GM04504 (cell line): ENCODE measurements at regions not wholly inside any gene's neighbourhood (a gene's known extent, or its start where the extent isn't known, plus 50 kb on each side); places are given as distances from the start of the nearest gene placed in this dataset.
"Not testable (repeated sequence)": the region's sequence is repeated elsewhere in the genome, so short reads cannot be mapped to it uniquely, and the experiment has no call there.

Experiments
- DNase-seq: peaks from one replicate; pipeline ENCODE4 v3.0.0-alpha.2; 2012; ENCODE audit warnings: low read depth

GRCh38 chr20:59462249-59462648 is 142.1 kb upstream of the PHACTR3 start:
- DNase-seq: no peak

GRCh38 chr20:59463541-59463940 is 140.8 kb upstream of the PHACTR3 start:
- no peak for DNase-seq

DNA sequence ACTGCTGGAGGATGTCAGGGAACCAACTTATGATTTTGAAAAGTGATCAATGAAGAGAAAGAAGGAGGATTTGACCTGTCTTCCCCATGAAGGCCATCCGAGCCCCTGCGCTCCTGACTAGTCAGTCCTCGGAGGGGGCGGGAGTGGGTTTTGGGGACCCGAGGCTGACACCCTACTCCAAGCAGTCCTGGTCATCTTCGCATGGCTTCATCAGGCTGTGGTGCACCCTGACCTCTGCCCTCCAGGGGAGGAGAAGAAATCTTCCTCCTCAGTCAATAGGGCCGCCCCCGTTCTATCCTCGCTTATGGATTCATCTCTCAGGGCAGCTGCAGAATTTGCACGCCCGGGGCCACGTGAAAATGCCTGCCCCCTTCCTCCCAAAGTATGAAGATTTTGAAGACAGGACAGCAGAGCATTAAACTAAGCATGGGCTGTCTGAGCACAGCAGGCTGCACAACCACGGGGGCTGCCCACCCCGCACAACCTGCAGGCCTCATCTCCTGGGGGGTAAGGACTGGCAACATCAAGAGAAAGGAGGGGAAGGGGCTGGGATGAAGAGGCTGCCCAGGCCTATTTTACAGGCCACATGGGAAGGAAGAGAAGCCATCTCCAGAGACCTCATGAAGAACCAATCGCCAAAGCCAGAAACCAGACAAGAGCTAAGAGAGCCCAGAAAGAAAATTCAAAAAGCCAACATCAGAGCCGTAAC is 138.1 kb upstream of the PHACTR3 start:
- no peak for DNase-seq

DNA sequence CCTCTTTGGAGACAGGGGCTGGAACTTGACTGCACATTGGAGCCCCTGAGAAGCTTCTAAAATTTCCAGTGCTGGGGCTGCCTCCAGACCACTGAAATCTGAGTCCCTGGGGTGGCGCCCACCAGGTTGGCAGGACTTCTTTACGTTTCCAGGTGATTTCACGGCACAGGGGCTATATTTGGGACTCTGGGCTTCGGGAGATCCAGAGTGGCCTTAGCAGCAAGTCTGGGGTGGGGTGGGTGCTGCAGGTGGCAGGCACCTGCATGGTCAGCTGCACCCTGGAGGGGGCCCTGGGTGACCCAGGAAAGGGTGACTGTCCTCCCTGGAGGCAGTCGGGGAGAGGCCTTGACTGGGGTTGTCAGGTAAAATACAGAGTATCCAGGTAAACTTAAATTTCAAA is 135.5 kb upstream of the PHACTR3 start:
- DNase-seq: no peak

- no peak for DNase-seq
These were observed 134.8 kb upstream of the PHACTR3 start for GRCh38 chr20:59469267-59470252.

DNA sequence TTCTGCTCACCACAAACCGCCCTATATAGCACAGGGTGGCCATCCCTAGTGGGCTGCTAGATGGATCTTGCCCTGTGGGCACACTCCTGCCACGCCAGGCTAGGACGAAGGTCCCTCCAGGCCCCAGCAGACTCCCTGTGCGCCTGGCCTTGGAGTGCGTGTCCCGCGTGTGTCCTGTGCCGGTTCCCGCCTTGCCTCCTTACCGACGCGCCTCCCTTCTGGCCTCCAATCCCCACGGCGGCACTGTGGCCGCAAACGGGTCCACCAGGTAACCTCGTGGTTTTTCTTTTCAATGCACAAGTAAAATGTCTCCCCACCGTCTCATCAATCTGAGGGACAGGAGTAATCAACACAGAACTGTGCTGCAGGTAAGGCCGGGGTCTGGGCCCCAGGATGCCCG is 133.8 kb upstream of the PHACTR3 start:
- DNase-seq: no peak

GRCh38 chr20:59471653-59472421 is 132.5 kb upstream of the PHACTR3 start:
- DNase-seq: no peak

DNA sequence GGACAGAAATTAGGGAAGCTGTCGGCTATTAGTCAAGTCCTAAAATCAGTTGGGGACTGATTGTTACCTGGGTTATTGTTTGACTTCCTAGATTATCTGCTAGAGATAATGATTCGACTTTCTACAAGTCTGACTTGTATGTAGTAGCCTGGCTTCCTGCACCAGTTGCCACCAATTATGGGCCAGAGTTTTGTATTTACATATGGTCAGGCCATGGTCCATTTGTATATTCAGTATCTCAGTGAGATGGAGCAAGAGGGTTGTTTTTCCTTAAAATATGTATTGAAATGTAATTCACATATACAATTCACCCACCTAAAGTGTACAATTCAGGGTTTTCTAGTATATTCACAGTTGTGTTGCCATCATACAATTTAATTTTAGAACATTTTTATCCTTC is 130.6 kb upstream of the PHACTR3 start:
- no peak for DNase-seq

DNA sequence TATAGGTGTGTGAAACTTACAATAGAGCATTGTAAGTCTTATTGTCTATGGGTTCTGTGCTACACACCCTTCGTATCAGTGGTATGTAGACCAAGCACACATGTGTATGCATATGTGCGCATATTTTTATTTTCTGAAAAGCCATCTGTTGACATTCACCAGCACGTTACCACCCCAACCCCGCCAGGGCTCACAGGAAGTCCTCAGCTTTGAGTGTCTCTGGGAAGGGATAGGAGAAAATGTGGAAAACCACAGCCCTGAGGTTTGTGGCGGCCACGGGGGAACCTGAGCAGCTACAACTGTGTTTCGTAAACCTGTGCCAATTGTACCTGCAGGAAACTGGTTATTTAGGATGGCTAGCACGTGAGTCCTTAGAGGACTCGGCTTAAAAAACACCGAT is 123.3 kb upstream of the PHACTR3 start:
- DNase-seq: no peak

DNA sequence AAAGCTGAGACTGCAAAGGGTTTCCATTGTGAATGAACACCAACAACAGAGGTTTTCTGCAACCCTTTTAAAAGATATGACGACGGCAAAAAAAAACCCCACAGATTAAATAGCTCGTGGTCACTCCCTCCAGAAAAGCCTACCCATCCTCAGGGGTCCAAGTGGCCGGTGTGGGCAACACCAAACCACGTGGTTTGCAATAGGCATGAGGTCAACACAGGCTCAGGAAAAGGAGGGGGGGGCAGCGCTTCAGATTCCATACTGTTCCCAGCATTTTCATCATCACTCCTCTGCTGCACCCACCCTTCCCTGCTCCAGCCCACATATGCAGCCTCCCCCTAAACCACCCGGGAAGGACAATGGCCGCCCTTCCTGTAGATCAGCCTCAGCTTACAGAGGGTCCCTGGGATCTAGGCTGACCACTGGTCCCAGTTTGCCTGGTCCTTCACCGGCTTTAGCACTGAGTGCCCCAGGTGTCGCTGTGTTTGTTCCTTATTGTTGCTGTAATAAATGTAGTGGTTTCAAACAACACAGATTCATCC is 122.8 kb upstream of the PHACTR3 start:
- no peak for DNase-seq

- no peak for DNase-seq
These were observed 121.8 kb upstream of the PHACTR3 start for GRCh38 chr20:59482351-59483187.

GRCh38 chr20:59483481-59483880 is 120.9 kb upstream of the PHACTR3 start:
- no peak for DNase-seq

DNA sequence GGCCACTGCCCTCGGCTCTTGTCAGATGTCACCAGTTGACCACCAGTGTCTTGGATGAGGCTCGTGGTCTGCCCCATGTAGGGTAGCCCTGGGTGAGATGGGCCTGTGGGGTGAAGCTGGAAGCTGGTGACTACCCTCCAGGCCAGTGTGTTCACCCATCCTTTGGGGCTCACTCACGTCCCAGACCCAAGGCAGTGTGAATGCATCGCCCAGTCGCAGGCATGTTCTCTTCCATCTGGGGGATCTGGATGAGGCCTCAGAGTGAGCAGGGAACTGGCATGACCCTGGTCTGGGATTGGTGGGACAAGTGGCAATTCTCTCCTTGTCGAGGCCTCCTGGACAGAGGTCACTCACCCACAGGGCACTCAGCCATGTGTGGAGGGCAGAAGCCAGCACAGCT is 120.1 kb upstream of the PHACTR3 start:
- no peak for DNase-seq

GRCh38 chr20:59485576-59486454 is 118.5 kb upstream of the PHACTR3 start:
- DNase-seq: no peak

DNA sequence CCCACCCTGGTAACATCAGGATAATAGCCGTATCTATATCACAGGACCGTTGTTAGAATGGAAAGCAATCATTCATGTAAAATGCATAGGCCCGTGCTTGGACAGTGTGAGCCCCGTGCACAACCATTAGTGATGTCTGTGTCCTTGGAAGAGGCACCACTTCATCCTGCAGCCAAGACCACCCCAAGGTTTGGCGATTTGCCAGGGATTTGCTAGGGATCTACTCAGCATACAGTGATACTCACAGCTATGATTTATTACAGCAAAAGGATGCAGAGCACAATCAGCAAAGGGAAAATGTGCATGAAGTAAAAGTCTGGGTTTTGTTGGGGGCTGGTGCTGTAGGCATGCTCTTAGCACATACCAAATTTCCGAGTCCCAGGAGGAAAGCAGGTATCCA is 115.9 kb upstream of the PHACTR3 start:
- DNase-seq: not testable (repeated sequence)

DNA sequence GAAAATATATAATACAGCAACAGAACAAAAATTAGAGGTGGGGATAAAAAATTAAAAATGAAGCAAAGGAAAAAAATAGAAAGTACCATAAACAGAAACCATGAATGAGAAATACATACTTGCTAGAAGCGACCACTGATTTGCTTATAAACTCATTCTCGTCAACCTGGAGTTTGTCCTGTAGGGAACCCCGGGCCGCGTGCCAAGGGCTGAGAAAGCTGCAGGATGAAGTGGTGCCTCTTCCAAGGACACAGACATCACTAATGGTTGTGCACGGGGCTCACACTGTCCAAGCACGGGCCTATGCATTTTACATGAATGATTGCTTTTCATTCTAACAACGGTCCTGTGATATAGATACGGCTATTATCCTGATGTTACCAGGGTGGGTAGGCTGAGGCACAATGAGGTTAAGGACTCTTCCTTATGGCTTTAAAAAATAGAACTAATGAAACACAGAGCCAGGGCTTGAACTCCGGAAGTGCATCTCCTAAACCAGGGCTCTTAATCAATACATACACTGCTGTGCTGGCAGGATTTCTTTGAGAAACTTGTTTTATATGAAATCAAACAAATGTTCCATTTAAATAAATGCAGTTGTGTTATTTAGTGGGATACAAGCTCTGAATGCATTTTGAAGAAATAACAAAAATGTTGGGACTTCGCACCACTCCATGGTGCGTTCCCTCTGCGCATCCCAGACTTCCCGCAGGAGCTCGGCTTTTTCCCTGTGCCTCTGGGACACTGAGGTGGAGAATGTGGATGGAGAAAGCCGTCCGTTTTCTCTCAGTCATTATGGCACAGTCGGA is 113.9 kb upstream of the PHACTR3 start:
- DNase-seq: not testable (repeated sequence)

GRCh38 chr20:59491884-59492283 is 112.5 kb upstream of the PHACTR3 start:
- no peak for DNase-seq

DNA sequence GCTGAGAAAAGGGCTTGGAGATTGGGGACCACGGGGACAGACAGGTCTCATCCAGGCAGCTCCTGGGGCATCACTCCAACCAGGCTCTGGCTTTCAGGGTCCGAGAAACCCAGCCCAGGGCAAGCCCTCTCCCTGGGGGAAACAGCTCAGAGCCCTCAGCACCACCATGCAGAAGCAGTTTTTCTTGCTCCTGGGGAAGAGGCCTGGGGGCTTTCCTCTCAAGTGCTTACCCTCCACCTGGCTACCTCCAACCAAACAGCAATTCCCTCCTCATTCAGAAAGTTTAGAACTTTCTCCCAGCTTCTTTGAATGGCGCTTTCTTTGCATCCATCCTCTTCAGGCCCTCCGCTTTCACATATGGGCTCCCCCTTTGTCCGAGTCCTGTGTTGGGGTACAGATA is 110.4 kb upstream of the PHACTR3 start:
- no peak for DNase-seq

- no peak for DNase-seq
These were observed 109.2 kb upstream of the PHACTR3 start for GRCh38 chr20:59495166-59495565.
